Colonic mucosa (tissue), 4 donors: ENCODE measurements at regions not wholly inside any gene's neighbourhood (a gene's known extent, or its start where the extent isn't known, plus 50 kb on each side); places are given as distances from the start of the nearest gene placed in this dataset.
"Not testable (repeated sequence)": the region's sequence is repeated elsewhere in the genome, so short reads cannot be mapped to it uniquely, and the experiment has no call there.

Source experiments
- DNase-seq: peaks from one replicate; pipeline ENCODE4 v3.0.0-alpha.2; 2020
- H3K27ac ChIP-seq: fragments of 200-600 bp; one replicate; pipeline ENCODE4 v1.8.0; 2021
- H3K27me3 ChIP-seq: fragments of 200-600 bp; one replicate; pipeline ENCODE4 v1.8.0; 2021
- H3K36me3 ChIP-seq: fragments of 200-600 bp; one replicate; pipeline ENCODE4 v1.8.0; 2021
- H3K4me1 ChIP-seq: fragments of 200-600 bp; one replicate; pipeline ENCODE4 v1.8.0; 2021; ENCODE audit warnings: mild to moderate bottlenecking
- H3K4me3 ChIP-seq: fragments of 200-600 bp; one replicate; pipeline ENCODE4 v1.8.0; 2021
- H3K9ac ChIP-seq, 2 donors: one replicate each; pipeline ENCODE4 v1.7.0; 2013; ENCODE audit warnings: control low read depth in 2 of 2, low read depth in 2 of 2, low read length in 2 of 2
- H3K9me3 ChIP-seq: fragments of 200-600 bp; one replicate; pipeline ENCODE4 v1.8.0; 2021
- intact Hi-C: fragments of 100-400 bp; cut with DNase I; formaldehyde crosslinking; loops from one replicate; pipeline ENCODE4 v1.14.1; 2022
- TF ChIP-seq, protein P1 (sequence below): fragments of 200-600 bp; IDR thresholded peaks from one replicate; pipeline ENCODE4 v1.8.0; 2022; ENCODE audit warnings: antibody characterized with exemption, mild to moderate bottlenecking
- donor health status: healthy.
- donor health status: DM: no; HTN: no; CAD: no.
- donor health status: DM: no; HTN: no; CAD: no.

DNA sequence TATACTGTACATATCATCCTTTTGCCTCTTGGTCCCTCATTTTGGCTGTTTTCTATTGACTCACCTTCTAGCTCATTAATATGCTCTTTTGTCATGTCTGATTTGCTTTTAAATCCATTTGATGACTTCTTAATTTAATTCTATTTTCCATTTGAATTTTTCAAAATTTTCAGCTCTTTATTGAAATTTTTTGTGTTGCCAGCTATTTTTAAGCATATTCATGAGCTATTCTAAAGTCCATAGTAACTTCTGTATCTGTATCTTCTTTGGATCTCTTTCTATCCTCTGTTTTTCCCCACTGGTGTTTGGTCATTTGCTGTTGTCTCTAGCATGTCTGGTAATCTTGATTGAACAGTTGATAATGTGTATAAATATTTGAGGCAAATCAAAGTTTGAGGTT is 227.8 kb downstream of the NDUFA10 start:
- no peak overlapping the region for H3K27ac ChIP-seq
- TF ChIP-seq, protein P1, sequence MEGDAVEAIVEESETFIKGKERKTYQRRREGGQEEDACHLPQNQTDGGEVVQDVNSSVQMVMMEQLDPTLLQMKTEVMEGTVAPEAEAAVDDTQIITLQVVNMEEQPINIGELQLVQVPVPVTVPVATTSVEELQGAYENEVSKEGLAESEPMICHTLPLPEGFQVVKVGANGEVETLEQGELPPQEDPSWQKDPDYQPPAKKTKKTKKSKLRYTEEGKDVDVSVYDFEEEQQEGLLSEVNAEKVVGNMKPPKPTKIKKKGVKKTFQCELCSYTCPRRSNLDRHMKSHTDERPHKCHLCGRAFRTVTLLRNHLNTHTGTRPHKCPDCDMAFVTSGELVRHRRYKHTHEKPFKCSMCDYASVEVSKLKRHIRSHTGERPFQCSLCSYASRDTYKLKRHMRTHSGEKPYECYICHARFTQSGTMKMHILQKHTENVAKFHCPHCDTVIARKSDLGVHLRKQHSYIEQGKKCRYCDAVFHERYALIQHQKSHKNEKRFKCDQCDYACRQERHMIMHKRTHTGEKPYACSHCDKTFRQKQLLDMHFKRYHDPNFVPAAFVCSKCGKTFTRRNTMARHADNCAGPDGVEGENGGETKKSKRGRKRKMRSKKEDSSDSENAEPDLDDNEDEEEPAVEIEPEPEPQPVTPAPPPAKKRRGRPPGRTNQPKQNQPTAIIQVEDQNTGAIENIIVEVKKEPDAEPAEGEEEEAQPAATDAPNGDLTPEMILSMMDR = no peak
- intact Hi-C loops = no loop called here

GRCh38 chr2:239795761-239796160 is 229.4 kb downstream of the NDUFA10 start:
- H3K4me1 ChIP-seq, H3K4me3 ChIP-seq, H3K9ac ChIP-seq, H3K36me3 ChIP-seq, intact Hi-C loops, H3K9me3 ChIP-seq, H3K27ac ChIP-seq, DNase-seq, H3K27me3 ChIP-seq: not testable (repeated sequence)

More for the DNA sequence above, 227.8 kb downstream of the NDUFA10 start:
- no peaks in the 10 kb centered on the region for H3K4me1 ChIP-seq
- DNase-seq = no peak
- H3K36me3 ChIP-seq = no peaks in the 10 kb centered on the region
- no peak overlapping the region for H3K4me3 ChIP-seq
- no peaks in the 10 kb centered on the region for H3K27me3 ChIP-seq
- H3K9ac ChIP-seq = no peak overlapping the region
- no peaks in the 10 kb centered on the region for H3K9me3 ChIP-seq

DNA sequence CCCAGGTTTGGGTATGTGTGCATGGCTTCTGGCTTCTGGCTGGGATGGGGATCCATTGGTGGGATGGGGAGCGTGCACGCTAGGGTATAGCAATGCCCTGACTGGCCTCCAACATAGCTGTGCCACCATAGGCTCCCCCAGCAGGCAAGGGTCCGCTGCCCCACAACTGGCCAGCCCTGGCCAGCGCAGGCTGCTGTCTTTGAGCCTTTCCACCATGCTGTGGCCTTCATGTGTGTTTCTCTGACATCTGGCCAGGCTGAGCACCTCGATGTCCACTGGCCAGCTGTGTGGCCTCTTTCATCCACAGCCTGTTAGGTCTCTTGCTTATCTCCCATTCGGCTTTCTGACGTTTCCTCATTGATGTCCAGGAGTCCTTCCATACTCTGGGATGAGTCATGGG is 231.3 kb downstream of the NDUFA10 start:
- Histone ChIP-seq H3K36me3 (no peaks in the 10 kb centered on the region), H3K27ac (no peak overlapping the region), H3K4me3 (no peak overlapping the region), H3K9me3 (no peaks in the 10 kb centered on the region), H3K4me1 (no peaks in the 10 kb centered on the region), H3K27me3 (no peaks in the 10 kb centered on the region), H3K9ac (no peak overlapping the region)
- TF ChIP-seq, protein P1 = no peak
- DNase-seq = no peak
- intact Hi-C loops = no loop called here

DNA sequence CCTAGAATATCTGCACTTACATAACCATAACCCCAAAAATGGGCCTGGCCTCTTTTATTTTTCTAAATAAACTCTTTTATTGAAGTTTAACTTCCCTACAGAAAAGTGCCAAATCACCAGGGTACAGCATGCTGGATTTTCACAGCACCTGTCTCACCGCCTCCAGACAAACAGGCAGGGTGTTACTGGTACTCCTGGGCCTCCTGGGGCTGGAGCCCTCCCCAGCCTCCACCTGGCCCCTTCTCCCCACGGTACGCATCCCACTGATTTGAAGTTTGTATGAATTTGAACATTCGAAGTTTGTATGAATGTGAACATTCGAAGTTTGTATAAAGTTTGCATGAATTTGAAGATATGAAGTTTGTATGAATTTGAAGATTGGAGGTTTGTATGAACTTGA is 232.1 kb downstream of the NDUFA10 start:
- no peaks in the 10 kb centered on the region for H3K27me3 ChIP-seq
- TF ChIP-seq, protein P1 = no peak
- H3K9me3 ChIP-seq = no peaks in the 10 kb centered on the region
- no peaks in the 10 kb centered on the region for H3K4me1 ChIP-seq
- intact Hi-C loops = no loop called here
- H3K4me3 ChIP-seq = no peak overlapping the region
- no peak overlapping the region for H3K27ac ChIP-seq
- DNase-seq = no peak
- no peak overlapping the region for H3K9ac ChIP-seq
- H3K36me3 ChIP-seq = no peaks in the 10 kb centered on the region

DNA sequence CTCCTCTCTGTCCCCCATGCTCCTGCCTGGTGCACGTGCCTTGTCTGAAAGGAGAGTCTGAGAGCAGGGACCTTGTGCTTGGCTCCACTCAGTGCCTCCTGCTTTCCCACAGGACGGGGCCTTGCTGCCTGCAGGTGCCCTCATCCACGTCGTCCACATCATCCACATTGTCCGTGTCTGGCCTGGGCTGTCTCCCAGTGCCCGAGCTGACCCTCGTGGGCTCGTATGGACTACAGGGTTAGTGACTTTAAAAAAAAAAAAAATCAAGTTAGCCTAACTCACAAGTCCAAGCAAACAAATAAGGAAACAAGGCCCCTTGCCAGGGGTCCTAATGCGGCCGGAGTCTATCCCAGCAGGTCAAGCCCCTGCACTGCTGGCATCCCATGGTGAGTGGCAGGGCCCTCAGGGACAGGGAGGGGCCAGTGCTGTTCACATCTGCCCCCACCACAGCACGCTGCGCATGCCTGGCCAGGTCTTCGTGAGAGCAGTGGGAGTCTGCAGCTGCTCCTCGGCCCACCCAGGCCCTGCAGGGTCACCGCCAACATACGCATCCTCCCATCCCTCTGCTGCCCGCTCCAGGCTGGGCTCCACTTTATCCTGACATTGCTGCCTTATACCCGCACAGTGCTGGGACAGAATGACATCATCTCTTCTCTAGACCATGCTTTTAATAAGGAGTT is 232.6 kb downstream of the NDUFA10 start:
- H3K4me3 ChIP-seq = no peak overlapping the region
- TF ChIP-seq, protein P1 = no peak
- H3K9me3 ChIP-seq = no peaks in the 10 kb centered on the region
- H3K9ac ChIP-seq = no peak overlapping the region
- no peaks in the 10 kb centered on the region for H3K36me3 ChIP-seq
- intact Hi-C loops = no loop called here
- no peak overlapping the region for H3K27ac ChIP-seq
- H3K4me1 ChIP-seq = no peaks in the 10 kb centered on the region
- H3K27me3 ChIP-seq = no peaks in the 10 kb centered on the region
- no peak for DNase-seq

GRCh38 chr2:239791526-239792404 is 233.4 kb downstream of the NDUFA10 start:
- no peaks in the 10 kb centered on the region for H3K9me3 ChIP-seq
- TF ChIP-seq, protein P1 = no peak
- no peaks in the 10 kb centered on the region for H3K4me1 ChIP-seq
- no peak overlapping the region for H3K4me3 ChIP-seq
- H3K27me3 ChIP-seq = no peaks in the 10 kb centered on the region
- H3K9ac ChIP-seq = no peak overlapping the region
- H3K36me3 ChIP-seq = no peaks in the 10 kb centered on the region
- H3K27ac ChIP-seq = no peak overlapping the region
- no peak for DNase-seq
- intact Hi-C loops = no loop called here
